Mesendoderm (in vitro differentiated cells): ENCODE measurements at regions not wholly inside any gene's neighbourhood (a gene's known extent, or its start where the extent isn't known, plus 50 kb on each side); places are given as distances from the start of the nearest gene placed in this dataset.

Source experiments
- DNase-seq: peaks from one replicate; pipeline ENCODE4 v3.0.0; 2013
- H2AK5ac ChIP-seq: 2 replicates; pipeline ENCODE4 v1.6.1; 2013; ENCODE audit warnings: low read length, inconsistent platforms
- H2BK120ac ChIP-seq: 2 replicates; pipeline ENCODE4 v1.6.1; 2013; ENCODE audit warnings: low read depth, mild to moderate bottlenecking, low read length, moderate library complexity, mixed read lengths
- H2BK15ac ChIP-seq: replicated peaks from 2 replicates; pipeline ENCODE4 v1.6.1; 2013; ENCODE audit warnings: low read depth, mild to moderate bottlenecking, moderate library complexity
- H2BK5ac ChIP-seq: 2 replicates; pipeline ENCODE4 v1.6.1; 2013; ENCODE audit warnings: low read length, inconsistent platforms
- H3K18ac ChIP-seq: 2 replicates; pipeline ENCODE4 v1.6.1; 2013; ENCODE audit warnings: mild to moderate bottlenecking, low read length, mixed read lengths
- H3K23ac ChIP-seq: one replicate; pipeline ENCODE4 v1.6.1; 2013; ENCODE audit warnings: low read length
- H3K27ac ChIP-seq: 2 replicates; pipeline ENCODE4 v1.5.1; 2013; ENCODE audit warnings: low read depth, mild to moderate bottlenecking, inconsistent platforms, low read length, moderate library complexity
- H3K27me3 ChIP-seq: 2 replicates; pipeline ENCODE4 v1.6.1; 2013; ENCODE audit warnings: low read length, control low read depth, mild to moderate bottlenecking, inconsistent platforms; ENCODE audit not compliant: insufficient read depth, poor library complexity
- H3K36me3 ChIP-seq: 2 replicates; pipeline ENCODE4 v1.6.1; 2013; ENCODE audit warnings: low read length, inconsistent platforms; ENCODE audit not compliant: control insufficient read depth, insufficient read depth
- H3K4ac ChIP-seq: one replicate; pipeline ENCODE4 v1.6.1; 2013; ENCODE audit warnings: low read depth, mild to moderate bottlenecking, low read length, moderate library complexity
- H3K4me1 ChIP-seq: 2 replicates; pipeline ENCODE4 v1.6.1; 2013; ENCODE audit warnings: low read depth, low read length, inconsistent platforms; ENCODE audit not compliant: control insufficient read depth
- H3K4me2 ChIP-seq: 2 replicates; pipeline ENCODE4 v1.6.1; 2013; ENCODE audit warnings: low read length
- H3K4me3 ChIP-seq: 2 replicates; pipeline ENCODE4 v1.5.1; 2013; ENCODE audit warnings: mild to moderate bottlenecking, low read length
- H3K56ac ChIP-seq: one replicate; pipeline ENCODE4 v1.6.1; 2013; ENCODE audit warnings: low read length
- H3K79me1 ChIP-seq: 2 replicates; pipeline ENCODE4 v1.6.1; 2013; ENCODE audit warnings: low read length, inconsistent platforms
- H3K79me2 ChIP-seq: 2 replicates; pipeline ENCODE4 v1.6.1; 2013; ENCODE audit warnings: mild to moderate bottlenecking, low read length; ENCODE audit not compliant: control insufficient read depth, insufficient read depth
- H3K9ac ChIP-seq: 2 replicates; pipeline ENCODE4 v1.6.1; 2013; ENCODE audit warnings: low read length, inconsistent platforms
- H4K5ac ChIP-seq: one replicate; pipeline ENCODE4 v1.6.1; 2013; ENCODE audit warnings: low read length
- H4K8ac ChIP-seq: one replicate; pipeline ENCODE4 v1.6.1; 2013; ENCODE audit warnings: low read depth, mild to moderate bottlenecking, control low read depth, low read length, moderate library complexity
- WGBS: extraction: QIAGEN DNeasy Blood & Tissue Kit; methylation state at CpG from one replicate; pipeline ENCODE4 v1.1.7; 2013; ENCODE audit warnings: low lambda C conversion rate, missing lambda C conversion rate; ENCODE audit not compliant: insufficient coverage; ENCODE audit errors: extremely low coverage; 5-methylcytosine and 5-hydroxymethylcytosine counted together

GRCh38 chr15:39530480-39531342 is 50.2 kb upstream of the THBS1 start:
- no peak overlapping the region for H2BK5ac ChIP-seq
- H3K4me3 ChIP-seq, result no peak overlapping the region
- H3K79me1 ChIP-seq, result no peaks in the 10 kb centered on the region
- no peak overlapping the region for H2AK5ac ChIP-seq
- no peak overlapping the region for H3K56ac ChIP-seq
- no peak overlapping the region for H3K4me2 ChIP-seq
- H2BK120ac ChIP-seq, result no peak overlapping the region
- H4K8ac ChIP-seq, result no peak overlapping the region
- H4K5ac ChIP-seq, result no peak overlapping the region
- no peak overlapping the region for H3K4ac ChIP-seq
- no peak overlapping the region for H3K27ac ChIP-seq
- H3K79me2 ChIP-seq, result no peaks in the 10 kb centered on the region
- peak; percentile 83 for DNase-seq
- peaks cover 3% of the 10 kb centered on the region for H3K4me1 ChIP-seq
- no CpG with 5 or more reads among the region's 7 CpGs for WGBS
- no peaks in the 10 kb centered on the region for H3K27me3 ChIP-seq
- no peak overlapping the region for H3K18ac ChIP-seq
- H3K36me3 ChIP-seq, result no peaks in the 10 kb centered on the region
- no peak overlapping the region for H3K23ac ChIP-seq
- H3K9ac ChIP-seq, result no peak overlapping the region
- H2BK15ac ChIP-seq, result no peak overlapping the region
